CD4-positive, alpha-beta T cell (primary cell): ENCODE measurements at regions not wholly inside any gene's neighbourhood (a gene's known extent, or its start where the extent isn't known, plus 50 kb on each side); places are given as distances from the start of the nearest gene placed in this dataset.

Experiments
- ATAC-seq: fragments of 200-7000 bp; cut with Tn5 transposase; one replicate; pipeline ENCODE4 v1.10.0; 2022; ENCODE audit warnings: mild to moderate bottlenecking; ENCODE audit not compliant: poor library complexity
- CTCF ChIA-PET: fragments of 350-600 bp; sonication (Branson Sonifier 250); formaldehyde crosslinking; loops from one replicate; lab custom pipeline; 2021; ENCODE audit warnings: antibody characterized with exemption, inconsistent platforms; lab: Charles Lee
- POLR2A ChIA-PET: fragments of 350-600 bp; sonication (Branson Sonifier 250); formaldehyde crosslinking; loops from one replicate; lab custom pipeline; 2021; ENCODE audit warnings: antibody characterized with exemption, inconsistent platforms; lab: Charles Lee
- DNase-seq, 14 experiments: peaks; one replicate each; pipeline ENCODE4 v3.0.0-alpha.2; 2013 to 2020; ENCODE audit warnings: mixed read lengths in 2 of 14
- H3K27ac ChIP-seq, 2 donors: one replicate each; pipeline versions ENCODE4 v1.5.1 to v1.7.0; 2013; ENCODE audit warnings: low read length in 2 of 2, low read depth in 1 of 2, mild to moderate bottlenecking in 1 of 2
- H3K27me3 ChIP-seq, 2 experiments: 1 replicate in 1 of 2; 2 replicates in 1 of 2; pipeline versions ENCODE4 v1.6.1 to v1.7.0; 2013; ENCODE audit warnings: low read length in 2 of 2, control low read depth in 1 of 2, mild to moderate bottlenecking in 1 of 2, moderate library complexity in 1 of 2; ENCODE audit not compliant: insufficient read depth in 2 of 2, control insufficient read depth in 1 of 2
- H3K36me3 ChIP-seq: one replicate; pipeline ENCODE4 v1.6.1; 2013; ENCODE audit warnings: low read length, control low read depth; ENCODE audit not compliant: insufficient read depth
- H3K4me1 ChIP-seq: one replicate; pipeline ENCODE4 v1.6.1; 2013; ENCODE audit warnings: low read length, control low read depth; ENCODE audit not compliant: insufficient read depth
- H3K4me3 ChIP-seq: one replicate; pipeline ENCODE4 v1.5.1; 2013; ENCODE audit warnings: mild to moderate bottlenecking, low read length, moderate library complexity
- H3K9me3 ChIP-seq, 2 experiments: 1 replicate in 1 of 2; 2 replicates in 1 of 2; pipeline versions ENCODE4 v1.6.1 to v1.7.0; 2013; ENCODE audit warnings: low read length in 2 of 2, mild to moderate bottlenecking in 2 of 2, control low read depth in 1 of 2, moderate library complexity in 1 of 2; ENCODE audit not compliant: control insufficient read depth in 1 of 2, insufficient read depth in 1 of 2
- H3K27ac Mint-ChIP-seq: one replicate; pipeline ENCODE4 v1.8.0; 2020; ENCODE audit warnings: mixed read lengths
- H3K27me3 Mint-ChIP-seq: one replicate; pipeline ENCODE4 v1.8.0; 2021; ENCODE audit warnings: mixed read lengths
- H3K36me3 Mint-ChIP-seq: one replicate; pipeline ENCODE4 v1.8.0; 2021; ENCODE audit warnings: low read depth, mixed read lengths
- H3K4me1 Mint-ChIP-seq: one replicate; pipeline ENCODE4 v1.8.0; 2021; ENCODE audit warnings: low read depth, mixed read lengths
- H3K4me3 Mint-ChIP-seq: one replicate; pipeline ENCODE4 v1.8.0; 2020; ENCODE audit warnings: mild to moderate bottlenecking, mixed read lengths
- H3K9me3 Mint-ChIP-seq: one replicate; pipeline ENCODE4 v1.8.0; 2020; ENCODE audit warnings: mixed read lengths
- CTCF ChIP-seq: fragments of 200-600 bp; IDR thresholded peaks from one replicate; pipeline ENCODE4 v1.8.0; 2022; ENCODE audit warnings: antibody characterized with exemption, mild to moderate bottlenecking
- intact Hi-C, 2 experiments: fragments of 100-400 bp; cut with DNase I in 1 of 2; cut with micrococcal nuclease in 1 of 2; formaldehyde crosslinking; loops; one replicate each; pipeline versions ENCODE4 v1.15.1 to v1.9.0; 2023 to 2025; cut with DNase I, micrococcal nuclease

DNA sequence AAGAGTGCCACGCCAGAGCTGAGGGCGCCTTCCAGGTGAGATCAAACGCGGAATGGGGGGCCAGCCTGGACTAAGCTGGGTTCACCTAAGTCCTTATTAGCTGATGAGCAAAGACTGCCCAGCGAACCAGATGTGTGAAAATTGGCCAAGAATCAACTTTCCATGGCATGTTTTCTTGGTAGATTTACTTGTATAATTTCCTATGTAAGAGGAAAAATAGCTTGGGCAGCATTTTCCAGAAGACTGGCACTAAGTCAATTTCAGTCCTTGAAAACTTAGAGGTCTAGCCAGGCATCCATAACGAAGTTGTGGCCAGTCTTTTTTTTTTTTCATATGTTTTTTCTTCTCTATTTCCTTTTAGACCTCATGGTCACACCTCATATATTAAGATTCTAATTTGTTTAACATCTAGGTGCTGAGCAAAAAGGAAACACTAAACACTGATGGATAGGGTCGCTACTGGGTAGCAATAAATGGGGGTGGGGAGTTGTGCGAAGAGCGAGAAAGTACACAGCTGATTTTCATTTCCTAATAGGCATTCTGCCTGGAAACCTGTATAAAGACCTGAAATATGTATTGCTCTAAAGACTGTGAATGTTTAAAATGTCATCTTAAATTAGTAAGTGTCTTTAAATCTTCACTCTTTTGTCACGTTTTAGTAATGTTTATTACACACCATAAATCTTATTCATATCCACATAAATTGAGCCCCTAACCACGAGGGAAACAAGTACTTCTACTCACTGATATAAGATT lies 188.8 kb downstream of the CD83 start:
- no peak overlapping the region for H3K27ac ChIP-seq
- intact Hi-C loops = no loop called here
- Mint-ChIP-seq H3K27ac (no peak overlapping the region), H3K4me3 (no peak overlapping the region), H3K27me3 (no peaks in the 10 kb centered on the region), H3K4me1 (no peaks in the 10 kb centered on the region), H3K9me3 (no peaks in the 10 kb centered on the region), H3K36me3 (no peaks in the 10 kb centered on the region)
- H3K9me3 ChIP-seq = no peaks in the 10 kb centered on the region
- TF ChIP-seq CTCF = no peak
- H3K4me3 ChIP-seq = no peak overlapping the region
- no peak for ATAC-seq
- no peaks in the 10 kb centered on the region for H3K4me1 ChIP-seq
- no peaks in the 10 kb centered on the region for H3K27me3 ChIP-seq
- no peaks in the 10 kb centered on the region for H3K36me3 ChIP-seq
- ChIA-PET POLR2A (no interaction called here), CTCF (no interaction called here)
- DNase-seq = no peak

- Histone ChIP-seq H3K9me3 (no peaks in the 10 kb centered on the region), H3K4me1 (no peaks in the 10 kb centered on the region), H3K27me3 (no peaks in the 10 kb centered on the region), H3K27ac (no peak overlapping the region), H3K36me3 (no peaks in the 10 kb centered on the region), H3K4me3 (no peak overlapping the region)
- no peaks in the 10 kb centered on the region for H3K36me3 Mint-ChIP-seq
- ChIA-PET POLR2A (no interaction called here), CTCF (no interaction called here)
- intact Hi-C loops = no loop called here
- H3K4me3 Mint-ChIP-seq = no peak overlapping the region
- no peaks in the 10 kb centered on the region for H3K27me3 Mint-ChIP-seq
- no peaks in the 10 kb centered on the region for H3K4me1 Mint-ChIP-seq
- H3K27ac Mint-ChIP-seq = no peak overlapping the region
- ATAC-seq (no peak), DNase-seq (no peak)
- no peaks in the 10 kb centered on the region for H3K9me3 Mint-ChIP-seq
- TF ChIP-seq CTCF = no peak
Observed at GRCh38 chr6:14309516-14309915, 191.9 kb downstream of the CD83 start.

DNA sequence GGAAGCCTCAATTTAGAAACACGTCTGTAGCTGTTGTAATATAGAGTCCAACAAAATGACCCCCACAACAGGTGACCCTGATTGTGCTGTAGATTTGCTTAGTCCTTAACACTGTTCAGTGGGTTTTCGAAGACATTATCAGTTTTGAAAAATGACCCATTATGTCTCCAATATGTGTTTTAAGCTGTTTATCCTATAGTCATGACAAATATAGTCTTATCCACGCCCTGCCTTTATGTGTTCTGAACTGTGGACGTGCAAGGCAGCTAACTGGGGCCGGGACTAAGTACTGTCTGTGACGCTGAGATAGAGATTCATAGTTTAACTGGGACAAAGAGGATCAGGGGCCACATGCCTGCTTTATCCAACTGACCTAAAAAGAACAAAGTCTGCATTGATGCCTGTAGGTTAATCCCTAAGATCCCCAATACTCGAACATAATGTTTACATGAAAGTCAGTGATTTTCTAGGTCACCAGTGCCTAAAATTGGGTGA lies 192.4 kb downstream of the CD83 start:
- intact Hi-C loops = no loop called here
- no peak for DNase-seq
- H3K27me3 Mint-ChIP-seq = no peaks in the 10 kb centered on the region
- ATAC-seq = no peak
- H3K4me3 ChIP-seq = no peak overlapping the region
- ChIA-PET POLR2A (no interaction called here), CTCF (no interaction called here)
- no peak overlapping the region for H3K27ac ChIP-seq
- H3K9me3 Mint-ChIP-seq = no peaks in the 10 kb centered on the region
- no peak overlapping the region for H3K4me3 Mint-ChIP-seq
- no peaks in the 10 kb centered on the region for H3K4me1 ChIP-seq
- H3K36me3 Mint-ChIP-seq = no peaks in the 10 kb centered on the region
- H3K4me1 Mint-ChIP-seq = no peaks in the 10 kb centered on the region
- H3K36me3 ChIP-seq = no peaks in the 10 kb centered on the region
- no peaks in the 10 kb centered on the region for H3K27me3 ChIP-seq
- TF ChIP-seq CTCF = no peak
- H3K9me3 ChIP-seq = no peaks in the 10 kb centered on the region
- H3K27ac Mint-ChIP-seq = no peak overlapping the region
